8988T (cell line): ENCODE measurements at regions not wholly inside any gene's neighbourhood (a gene's known extent, or its start where the extent isn't known, plus 50 kb on each side); places are given as distances from the start of the nearest gene placed in this dataset.
"Not testable (repeated sequence)": the region's sequence is repeated elsewhere in the genome, so short reads cannot be mapped to it uniquely, and the experiment has no call there.

Experiments used
- DNase-seq: peaks from one replicate; pipeline ENCODE4 v3.0.0; 2011

- not testable (repeated sequence) for DNase-seq
Measured at GRCh38 chr11:134941936-134942600, 530.0 kb upstream of the B3GAT1 start.

GRCh38 chr11:134941326-134941725, 529.3 kb upstream of the B3GAT1 start:
- no peak for DNase-seq

- DNase-seq: no peak
Measured at GRCh38 chr11:134940441-134941126, 528.5 kb upstream of the B3GAT1 start.

DNA sequence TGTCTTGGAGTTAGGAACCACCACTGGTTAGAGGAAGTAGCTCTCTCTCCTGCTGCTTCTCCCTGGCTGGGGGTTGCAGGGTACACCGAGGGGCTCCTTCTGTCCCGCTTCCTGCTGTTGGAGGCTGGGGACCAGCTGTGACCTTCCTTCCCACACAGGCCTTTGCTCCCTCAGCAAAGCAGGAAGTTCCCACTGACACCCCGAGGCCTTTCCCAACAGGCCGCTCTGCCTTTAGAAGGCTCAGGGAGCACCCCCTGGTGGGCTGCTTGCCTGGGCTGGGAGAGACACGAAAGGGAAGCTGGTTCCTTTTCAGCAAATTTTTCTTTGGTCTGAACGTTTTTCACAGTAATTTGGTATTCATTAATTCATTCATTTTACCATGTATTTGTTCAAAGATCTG, 527.9 kb upstream of the B3GAT1 start:
- no peak for DNase-seq

- no peak for DNase-seq
Measured at GRCh38 chr11:134939031-134939430, 527.0 kb upstream of the B3GAT1 start.

- no peak for DNase-seq
Measured at GRCh38 chr11:134938212-134938611, 526.2 kb upstream of the B3GAT1 start.

GRCh38 chr11:134937193-134937592, 525.2 kb upstream of the B3GAT1 start:
- not testable (repeated sequence) for DNase-seq

- no peak for DNase-seq
Measured at GRCh38 chr11:134932761-134933160, 520.7 kb upstream of the B3GAT1 start.

DNA sequence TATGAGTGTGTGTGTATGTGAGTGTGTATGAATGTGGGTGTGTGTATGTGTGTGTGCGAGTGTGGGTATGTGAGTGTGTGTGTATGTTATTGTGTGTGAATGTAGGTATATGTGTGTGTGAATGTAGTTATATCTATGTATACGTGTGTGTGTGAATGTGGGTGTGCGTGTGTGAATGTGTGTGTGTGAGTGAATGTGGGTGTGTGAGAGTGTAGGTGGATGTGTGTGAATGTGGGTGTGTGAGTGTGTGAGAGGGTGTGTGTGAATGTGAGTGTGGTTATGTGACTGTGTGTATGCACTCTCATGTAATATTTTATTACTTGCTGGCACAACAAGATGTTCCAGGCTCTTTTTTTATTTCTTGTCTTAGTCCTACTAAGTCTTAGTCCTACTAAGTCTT, 513.4 kb upstream of the B3GAT1 start:
- DNase-seq: no peak

DNA sequence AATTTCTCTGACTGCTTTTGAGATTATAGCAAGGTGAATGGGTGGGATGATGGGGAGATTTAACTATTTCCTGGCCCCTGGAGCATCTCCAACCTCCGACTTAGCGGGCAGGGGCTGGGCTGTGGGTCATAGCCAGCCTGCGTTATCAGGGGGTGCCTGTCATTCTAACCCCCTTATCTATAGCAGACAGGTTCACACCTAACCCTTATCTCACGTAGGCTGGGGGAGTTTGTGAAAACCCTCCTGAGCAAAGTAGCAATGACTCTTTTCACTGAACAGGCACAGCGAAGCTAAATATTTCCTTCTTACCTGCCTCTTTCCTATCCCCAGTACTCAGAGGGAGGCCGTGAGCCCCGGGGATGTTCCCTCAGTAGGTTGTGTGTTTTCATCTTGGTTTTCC, 511.4 kb upstream of the B3GAT1 start:
- DNase-seq: no peak

GRCh38 chr11:134921938-134922337, 509.9 kb upstream of the B3GAT1 start:
- DNase-seq: no peak

- DNase-seq: no peak
Measured at GRCh38 chr11:134920851-134921608, 509.0 kb upstream of the B3GAT1 start.

DNA sequence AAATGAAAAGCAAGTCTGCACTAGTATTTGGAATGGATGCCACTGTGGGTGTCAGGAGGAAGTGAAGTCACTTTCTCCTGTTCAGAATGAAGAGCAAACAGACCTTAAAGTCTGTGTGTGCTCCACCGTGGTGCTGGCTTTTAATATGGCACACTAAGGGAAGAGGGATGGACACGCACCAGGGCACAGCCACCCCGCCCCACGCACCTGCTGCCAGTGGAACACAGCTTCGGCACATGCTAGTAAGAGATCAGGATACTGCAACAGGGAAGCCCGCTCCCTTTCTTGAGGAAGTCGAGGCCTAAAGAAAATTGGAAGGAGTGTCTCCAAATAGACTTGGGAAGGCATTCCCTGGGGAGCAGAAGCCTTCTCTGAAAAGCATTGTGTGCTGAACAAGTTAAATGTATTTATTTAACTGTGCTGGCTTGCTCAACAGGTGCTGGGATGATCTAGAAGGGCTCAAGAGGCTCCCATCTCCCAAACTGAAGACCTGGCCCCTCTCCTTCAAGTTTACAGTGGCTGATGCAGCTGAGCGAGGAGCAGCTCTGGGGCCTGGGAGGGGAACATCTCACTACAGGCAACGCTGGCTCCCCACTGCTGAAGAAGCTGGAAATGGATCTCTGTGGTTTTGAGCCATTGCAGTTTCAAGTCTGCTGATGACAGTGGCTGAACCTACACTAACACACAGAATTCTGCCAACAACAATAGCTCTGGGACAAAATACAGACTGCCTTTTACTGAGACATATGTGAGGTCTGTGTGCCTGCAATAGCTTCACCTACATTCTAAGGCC, 504.6 kb upstream of the B3GAT1 start:
- DNase-seq: no peak

GRCh38 chr11:134915881-134916280, 503.8 kb upstream of the B3GAT1 start:
- no peak for DNase-seq

DNA sequence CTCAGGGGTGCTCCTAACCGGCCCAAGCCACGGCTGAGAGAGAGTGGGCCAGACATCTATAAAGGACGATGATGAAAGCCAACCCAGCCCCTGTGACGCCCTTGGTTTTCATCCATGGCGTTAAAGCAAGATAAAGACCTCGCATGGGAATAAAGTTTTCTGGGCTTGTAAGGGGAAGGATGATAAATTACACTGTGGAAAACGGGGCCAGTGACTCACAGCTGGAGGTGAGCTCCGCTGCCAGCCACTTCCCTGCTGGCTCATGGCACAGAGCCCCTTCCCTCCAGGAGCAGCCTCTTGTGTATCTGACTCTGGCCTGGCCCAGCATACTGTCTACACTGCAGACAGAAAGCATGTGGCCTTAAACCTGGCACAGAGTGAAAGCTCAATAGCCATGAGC, 503.2 kb upstream of the B3GAT1 start:
- no peak for DNase-seq

GRCh38 chr11:134913999-134914590, 502.1 kb upstream of the B3GAT1 start:
- DNase-seq: no peak

DNA sequence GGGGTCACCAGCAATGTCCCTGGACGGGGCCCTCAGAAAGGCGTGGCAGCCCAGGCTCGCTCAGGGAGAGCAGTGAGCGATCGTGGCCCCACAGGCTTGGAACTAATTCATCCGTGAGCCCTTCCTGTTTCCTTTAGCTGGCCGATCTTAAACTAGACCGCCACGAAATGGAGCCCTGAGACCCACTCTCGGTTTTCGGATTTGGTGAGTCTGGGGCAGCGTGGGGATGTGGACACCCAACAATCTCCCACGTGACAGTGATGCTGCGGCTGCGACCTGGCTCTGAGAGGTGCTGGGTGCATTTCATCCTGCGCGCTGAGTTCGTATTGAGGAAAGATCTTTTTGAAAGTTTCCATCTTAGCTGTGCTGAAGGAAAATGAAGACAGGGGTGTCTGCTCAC, 501.3 kb upstream of the B3GAT1 start:
- no peak for DNase-seq

- DNase-seq: no peak
Measured at GRCh38 chr11:134911514-134912180, 499.6 kb upstream of the B3GAT1 start.

- no peak for DNase-seq
Measured at GRCh38 chr11:134908583-134908982, 496.5 kb upstream of the B3GAT1 start.

GRCh38 chr11:134907636-134908035, 495.6 kb upstream of the B3GAT1 start:
- DNase-seq: no peak

DNA sequence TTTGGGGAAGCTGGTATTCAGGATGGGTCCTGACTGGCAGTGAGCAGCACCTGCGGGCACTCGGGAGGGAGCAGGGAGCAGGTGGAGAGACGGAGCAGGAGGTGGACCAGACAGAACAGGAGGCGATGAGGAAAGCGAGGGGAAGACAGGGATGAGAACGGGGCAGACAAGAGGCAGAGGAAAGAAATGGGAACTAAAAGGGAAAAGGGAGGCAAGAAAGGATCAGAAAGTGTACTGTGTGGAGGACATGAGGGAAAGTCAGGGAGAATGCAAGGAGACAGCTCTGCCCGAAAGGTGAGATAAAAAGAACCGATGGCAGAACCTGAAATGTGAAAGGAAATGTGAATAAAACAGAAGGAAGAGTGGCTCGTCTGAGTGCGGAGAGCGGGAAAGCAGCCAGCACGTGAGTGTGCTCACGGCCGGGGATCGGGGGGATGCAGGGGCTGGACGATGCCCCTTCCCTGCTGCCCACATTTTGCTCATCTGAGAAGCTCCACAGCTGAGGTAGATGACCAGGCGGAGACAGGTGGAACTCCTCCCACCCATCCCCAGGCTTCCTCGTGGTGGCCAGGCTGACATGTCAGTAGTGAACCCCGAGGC, 494.4 kb upstream of the B3GAT1 start:
- DNase-seq: no peak

GRCh38 chr11:134905928-134906327, 493.9 kb upstream of the B3GAT1 start:
- no peak for DNase-seq
